NCI-H460 (cell line): ENCODE measurements at regions not wholly inside any gene's neighbourhood (a gene's known extent, or its start where the extent isn't known, plus 50 kb on each side); places are given as distances from the start of the nearest gene placed in this dataset.
"Not testable (repeated sequence)": the region's sequence is repeated elsewhere in the genome, so short reads cannot be mapped to it uniquely, and the experiment has no call there.

Source experiments
- DNase-seq: peaks from one replicate; pipeline ENCODE4 v3.0.0-alpha.2; 2016; ENCODE audit warnings: low read depth; ENCODE audit errors: extremely low read depth

DNA sequence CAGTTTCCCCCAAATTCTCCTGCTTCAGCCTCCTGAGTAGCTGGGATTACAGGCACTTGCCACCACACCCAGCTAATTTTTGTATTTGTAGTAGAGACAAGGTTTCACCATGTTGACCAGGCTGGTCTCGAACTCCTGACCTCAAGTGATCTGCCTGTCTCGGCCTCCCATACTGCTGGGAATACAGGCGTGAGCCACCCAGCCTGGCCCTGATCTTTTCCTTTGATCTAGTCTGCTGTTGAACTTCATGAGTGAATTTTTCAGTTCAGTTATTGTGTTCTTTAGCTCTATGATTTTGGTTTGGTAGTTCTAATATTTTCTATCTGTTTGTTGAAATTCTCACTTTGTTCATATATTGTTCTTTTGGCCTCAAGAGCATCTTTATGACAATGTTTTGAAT lies 83.4 kb upstream of the RAP2C start:
- not testable (repeated sequence) for DNase-seq

GRCh38 chrX:132294776-132295495 lies 75.7 kb upstream of the RAP2C start:
- no peak for DNase-seq

DNA sequence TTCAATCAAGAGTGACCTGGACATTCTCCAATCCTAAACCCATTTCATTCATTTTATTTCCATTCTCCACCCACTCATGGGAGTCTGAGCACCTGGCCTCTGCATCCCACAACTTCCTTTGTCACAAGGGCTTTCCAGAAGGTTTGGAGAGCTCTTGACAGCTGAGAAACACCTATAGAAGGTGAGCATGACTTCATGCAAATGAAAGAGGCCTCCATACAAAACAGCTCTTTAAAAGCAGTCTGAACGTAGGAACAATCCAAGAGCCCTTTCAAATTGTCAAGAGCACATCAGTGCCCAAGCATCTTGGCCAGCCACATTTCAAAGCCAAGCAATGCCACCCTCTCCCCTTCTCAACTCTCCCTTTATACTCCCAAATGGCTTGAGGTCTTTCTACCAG lies 74.9 kb upstream of the RAP2C start:
- no peak for DNase-seq

- DNase-seq = peak; percentile 33
These were observed 73.5 kb upstream of the RAP2C start for GRCh38 chrX:132292793-132293192.

- no peak for DNase-seq
These were observed 58.8 kb upstream of the RAP2C start for GRCh38 chrX:132277953-132278614.

GRCh38 chrX:132272826-132273225 lies 53.6 kb upstream of the RAP2C start:
- no peak for DNase-seq

DNA sequence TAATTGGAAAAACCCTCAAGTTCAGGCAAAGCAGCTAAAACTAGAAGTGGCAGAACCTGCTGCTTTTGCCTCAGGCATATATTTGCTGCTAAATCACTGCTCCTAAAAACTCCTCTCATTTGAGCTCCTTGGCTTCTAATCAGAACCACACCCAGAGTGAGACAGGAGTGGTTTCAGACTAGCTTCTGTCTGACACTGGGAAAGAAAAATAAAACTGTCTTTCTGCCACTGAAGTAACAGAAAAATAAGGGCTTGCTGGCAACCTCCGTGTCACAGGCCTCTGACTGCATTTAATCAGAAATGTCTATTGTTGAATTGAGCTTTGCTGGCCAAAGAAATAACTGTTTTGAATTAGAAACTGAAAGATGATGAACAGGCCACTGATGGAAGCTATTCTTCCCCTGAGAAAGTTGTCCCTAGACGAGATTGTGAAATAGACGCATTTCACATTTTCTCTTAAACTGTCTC lies 52.1 kb upstream of the RAP2C start:
- no peak for DNase-seq

DNA sequence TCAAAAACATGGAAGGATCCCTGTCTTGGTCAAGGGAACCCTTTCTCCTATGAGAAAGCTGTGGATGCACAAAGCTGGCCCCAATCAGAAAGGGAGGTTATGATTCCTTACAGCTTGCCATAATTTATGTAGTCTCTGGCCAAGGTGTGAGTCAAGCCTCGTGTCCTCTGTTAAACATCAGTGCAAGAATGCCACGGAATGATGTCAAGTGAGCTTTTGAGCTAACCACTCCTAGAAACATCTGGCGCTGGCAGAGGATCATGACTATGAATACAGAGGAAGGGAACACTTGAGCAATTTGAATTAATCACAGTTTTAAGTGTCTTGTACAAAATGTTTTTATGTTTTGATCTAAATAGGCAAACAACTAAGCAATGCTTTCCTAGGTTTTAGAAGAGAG lies 51.5 kb upstream of the RAP2C start:
- DNase-seq = no peak

- no peak for DNase-seq
These were observed 50.8 kb upstream of the RAP2C start for GRCh38 chrX:132270021-132270420.
